ENCODE measurements at regions not wholly inside any gene's neighbourhood (a gene's known extent, or its start where the extent isn't known, plus 50 kb on each side); places are given as distances from the start of the nearest gene placed in this dataset.

DNA sequence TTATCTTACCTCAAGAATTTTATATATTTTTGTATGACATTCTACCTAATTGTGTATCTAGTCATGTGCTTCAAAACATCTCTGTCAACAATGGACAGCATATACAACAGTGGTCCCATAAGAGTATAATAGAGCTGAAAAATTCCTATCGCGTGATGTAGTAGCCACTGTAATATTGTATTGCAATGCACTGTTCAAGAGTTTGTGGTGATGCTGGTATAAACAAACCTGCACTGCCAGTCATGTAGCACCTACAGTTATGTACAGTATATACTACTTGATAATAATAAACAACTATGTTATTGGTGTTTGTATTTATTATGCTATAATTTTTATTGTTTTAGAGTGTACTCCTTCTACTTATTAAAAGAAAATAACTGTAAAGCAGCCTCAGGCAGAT, 672.7 kb downstream of the CD109 start:
- no peak for TF ChIP-seq CTCF (IDR thresholded peaks at IDR 0.05; ENCODE audit: unreplicated experiment)
- H3K36me3 Mint-ChIP-seq (ENCODE audit: low read depth, unreplicated experiment), result no peaks in the 10 kb centered on the region
- H3K27ac Mint-ChIP-seq (ENCODE audit: unreplicated experiment), result no peak overlapping the region
- no peaks in the 10 kb centered on the region for H3K4me1 Mint-ChIP-seq (ENCODE audit: unreplicated experiment)
- H3K27me3 Mint-ChIP-seq (ENCODE audit: unreplicated experiment), result peaks cover 5% of the 10 kb centered on the region
- H3K4me3 Mint-ChIP-seq (ENCODE audit: unreplicated experiment), result no peak overlapping the region
- H3K9me3 Mint-ChIP-seq (ENCODE audit: unreplicated experiment), result no peaks in the 10 kb centered on the region
- DNase-seq (ENCODE audit: low spot score), result no peak

- H3K27me3 Mint-ChIP-seq (ENCODE audit: unreplicated experiment), result peaks cover 5% of the 10 kb centered on the region
- H3K27ac Mint-ChIP-seq (ENCODE audit: unreplicated experiment), result no peak overlapping the region
- no peaks in the 10 kb centered on the region for H3K9me3 Mint-ChIP-seq (ENCODE audit: unreplicated experiment)
- H3K4me3 Mint-ChIP-seq (ENCODE audit: unreplicated experiment), result no peak overlapping the region
- no peaks in the 10 kb centered on the region for H3K36me3 Mint-ChIP-seq (ENCODE audit: low read depth, unreplicated experiment)
- no peak for DNase-seq (ENCODE audit: low spot score)
- no peak for TF ChIP-seq CTCF (IDR thresholded peaks at IDR 0.05; ENCODE audit: unreplicated experiment)
- H3K4me1 Mint-ChIP-seq (ENCODE audit: unreplicated experiment), result no peaks in the 10 kb centered on the region
Measured at GRCh38 chr6:74366634-74367033, 670.6 kb downstream of the CD109 start.

- no peak overlapping the region for H3K4me3 Mint-ChIP-seq (ENCODE audit: unreplicated experiment)
- H3K27ac Mint-ChIP-seq (ENCODE audit: unreplicated experiment), result no peak overlapping the region
- no peaks in the 10 kb centered on the region for H3K27me3 Mint-ChIP-seq (ENCODE audit: unreplicated experiment)
- H3K9me3 Mint-ChIP-seq (ENCODE audit: unreplicated experiment), result no peaks in the 10 kb centered on the region
- DNase-seq (ENCODE audit: low spot score), result no peak
- TF ChIP-seq CTCF (IDR thresholded peaks at IDR 0.05; ENCODE audit: unreplicated experiment), result no peak
- no peaks in the 10 kb centered on the region for H3K36me3 Mint-ChIP-seq (ENCODE audit: low read depth, unreplicated experiment)
- H3K4me1 Mint-ChIP-seq (ENCODE audit: unreplicated experiment), result no peaks in the 10 kb centered on the region
Measured at GRCh38 chr6:74362391-74362790, 666.4 kb downstream of the CD109 start.

GRCh38 chr6:74357321-74357720, 661.3 kb downstream of the CD109 start:
- DNase-seq (ENCODE audit: low spot score), result no peak
- Mint-ChIP-seq H3K4me3 (ENCODE audit: unreplicated experiment) (no peak overlapping the region), H3K36me3 (ENCODE audit: low read depth, unreplicated experiment) (no peaks in the 10 kb centered on the region), H3K4me1 (ENCODE audit: unreplicated experiment) (no peaks in the 10 kb centered on the region), H3K27ac (ENCODE audit: unreplicated experiment) (no peak overlapping the region), H3K9me3 (ENCODE audit: unreplicated experiment) (no peaks in the 10 kb centered on the region), H3K27me3 (ENCODE audit: unreplicated experiment) (no peaks in the 10 kb centered on the region)
- TF ChIP-seq CTCF (IDR thresholded peaks at IDR 0.05; ENCODE audit: unreplicated experiment), result no peak

- Mint-ChIP-seq H3K27ac (ENCODE audit: unreplicated experiment) (no peak overlapping the region), H3K9me3 (ENCODE audit: unreplicated experiment) (no peaks in the 10 kb centered on the region), H3K27me3 (ENCODE audit: unreplicated experiment) (no peaks in the 10 kb centered on the region), H3K36me3 (ENCODE audit: low read depth, unreplicated experiment) (no peaks in the 10 kb centered on the region), H3K4me1 (ENCODE audit: unreplicated experiment) (no peaks in the 10 kb centered on the region), H3K4me3 (ENCODE audit: unreplicated experiment) (no peak overlapping the region)
- TF ChIP-seq CTCF (IDR thresholded peaks at IDR 0.05; ENCODE audit: unreplicated experiment), result no peak
- DNase-seq (ENCODE audit: low spot score), result no peak
Measured at GRCh38 chr6:74356391-74356790, 660.4 kb downstream of the CD109 start.

All from endothelial cell (in vitro differentiated cells).